H1 (cell line): ENCODE measurements at regions not wholly inside any gene's neighbourhood (a gene's known extent, or its start where the extent isn't known, plus 50 kb on each side); places are given as distances from the start of the nearest gene placed in this dataset.

ENCODE experiments used
- CTCF ChIA-PET: fragments of 300-600 bp; sonication (Branson Sonifier 250); formaldehyde crosslinking; loops from one replicate; lab custom pipeline; 2021; ENCODE audit not compliant: partially characterized antibody; lab: Charles Lee
- POLR2A ChIA-PET: fragments of 300-600 bp; sonication (Branson Sonifier 250); formaldehyde crosslinking; loops from one replicate; lab custom pipeline; 2021; ENCODE audit warnings: inconsistent platforms; ENCODE audit not compliant: partially characterized antibody; lab: Charles Lee
- DNase-seq, 2 experiments: peaks; one replicate each; pipeline versions ENCODE4 v3.0.0 to v3.0.0-alpha.2; 2010 to 2022; ENCODE audit warnings: low spot score in 2 of 2, low read depth in 1 of 2, mixed read lengths in 1 of 2
- FAIRE-seq: peaks from 2 replicates; lab custom pipeline; 2011; peaks lifted over from hg19 to GRCh38; lab: Jason Lieb, UNC
- H2AFZ ChIP-seq: 2 replicates; pipeline ENCODE4 v1.8.1; 2012; ENCODE audit warnings: low read length, inconsistent platforms
- H2AK5ac ChIP-seq: 2 replicates; pipeline ENCODE4 v1.6.1; 2013; ENCODE audit warnings: low read depth, low read length
- H2BK120ac ChIP-seq: replicated peaks from 2 replicates; pipeline ENCODE3; 2013; ENCODE audit warnings: low read depth, low read length, inconsistent platforms
- H2BK12ac ChIP-seq: 2 replicates; pipeline ENCODE4 v1.6.1; 2013; ENCODE audit warnings: low read depth, low read length
- H2BK15ac ChIP-seq: 2 replicates; pipeline ENCODE4 v1.6.1; 2013; ENCODE audit warnings: low read length
- H2BK20ac ChIP-seq: 2 replicates; pipeline ENCODE4 v1.6.1; 2013; ENCODE audit warnings: low read length
- H2BK5ac ChIP-seq: 2 replicates; pipeline ENCODE4 v1.6.1; 2013; ENCODE audit warnings: low read depth, low read length
- H3K14ac ChIP-seq: 2 replicates; pipeline ENCODE4 v1.6.1; 2013; ENCODE audit warnings: inconsistent platforms; ENCODE audit not compliant: insufficient read length
- H3K18ac ChIP-seq: 2 replicates; pipeline ENCODE4 v1.6.1; 2013; ENCODE audit warnings: low read length; ENCODE audit errors: extremely low read depth
- H3K23ac ChIP-seq: 2 replicates; pipeline ENCODE4 v1.6.1; 2013; ENCODE audit warnings: inconsistent platforms; ENCODE audit not compliant: insufficient read length
- H3K23me2 ChIP-seq: 2 replicates; pipeline ENCODE4 v1.6.1; 2013; ENCODE audit warnings: low read depth, low read length
- H3K27ac ChIP-seq: 2 replicates; pipeline ENCODE4 v1.6.1; 2011; ENCODE audit warnings: low read depth, low read length, inconsistent platforms
- H3K27me3 ChIP-seq, 4 experiments: replicated peaks in 1 of 4; 1 replicate in 1 of 4; 2 replicates in 3 of 4; pipeline versions ENCODE4 v1.6.1 to v1.8.1; 2011 to 2013; ENCODE audit warnings: low read length in 3 of 4, mild to moderate bottlenecking in 3 of 4, inconsistent platforms in 2 of 4, mixed read lengths in 2 of 4, moderate library complexity in 1 of 4; ENCODE audit not compliant: control insufficient read depth in 3 of 4, insufficient read depth in 3 of 4; ENCODE audit errors: extremely low read depth in 1 of 4
- H3K36me3 ChIP-seq, 4 experiments: 2 replicates each; pipeline versions ENCODE4 v1.6.1 to v1.8.1; 2011 to 2013; ENCODE audit warnings: mild to moderate bottlenecking in 4 of 4, low read length in 3 of 4, moderate library complexity in 2 of 4, control low read depth in 1 of 4, inconsistent platforms in 1 of 4; ENCODE audit not compliant: insufficient read depth in 4 of 4, control insufficient read depth in 2 of 4
- H3K4ac ChIP-seq: replicated peaks from 2 replicates; pipeline ENCODE3; 2013; ENCODE audit warnings: low read length, low read depth, mixed read lengths, inconsistent platforms; ENCODE audit not compliant: insufficient read length
- H3K4me1 ChIP-seq, 4 experiments: replicated peaks in 1 of 4; 1 replicate in 1 of 4; 2 replicates in 3 of 4; pipeline versions ENCODE4 v1.6.1 to v1.8.1; 2011 to 2013; ENCODE audit warnings: low read length in 3 of 4, inconsistent platforms in 2 of 4, mixed read lengths in 1 of 4; ENCODE audit not compliant: insufficient read depth in 4 of 4, control insufficient read depth in 3 of 4
- H3K4me2 ChIP-seq, 2 experiments: 2 replicates each; pipeline versions ENCODE4 v1.6.1 to v1.8.1; 2011 to 2013; ENCODE audit warnings: low read depth in 2 of 2, low read length in 2 of 2, control low read depth in 1 of 2, inconsistent platforms in 1 of 2, mild to moderate bottlenecking in 1 of 2; ENCODE audit not compliant: insufficient read depth in 1 of 2
- H3K4me3 ChIP-seq, 4 experiments: fragments of 200-600, 300-600 bp in 1 of 4; sonication (generic), shearing (Covaris generic), sonication (Bioruptor Twin) in 1 of 4; 2 replicates each; pipeline versions ENCODE4 v1.5.1 to v1.8.1; 2011 to 2016; ENCODE audit warnings: low read length in 4 of 4, low read depth in 3 of 4, control low read depth in 2 of 4, inconsistent platforms in 2 of 4, mild to moderate bottlenecking in 2 of 4, mixed read lengths in 1 of 4, moderate library complexity in 1 of 4; ENCODE audit not compliant: insufficient read depth in 2 of 4; ENCODE audit errors: extremely low read depth in 1 of 4
- H3K56ac ChIP-seq: replicated peaks from 2 replicates; pipeline ENCODE3; 2013; ENCODE audit warnings: low read depth, mild to moderate bottlenecking, mixed read lengths, low read length, inconsistent platforms; ENCODE audit not compliant: insufficient read length
- H3K79me1 ChIP-seq: 2 replicates; pipeline ENCODE4 v1.6.1; 2013; ENCODE audit warnings: low read depth, low read length, control low read depth
- H3K79me2 ChIP-seq, 2 experiments: 2 replicates each; pipeline versions ENCODE4 v1.6.1 to v1.8.1; 2012 to 2013; ENCODE audit warnings: low read length in 2 of 2, mild to moderate bottlenecking in 2 of 2, inconsistent platforms in 1 of 2; ENCODE audit not compliant: insufficient read depth in 2 of 2, control insufficient read depth in 1 of 2
- H3K9ac ChIP-seq, 4 experiments: replicated peaks in 1 of 4; 1 replicate in 1 of 4; 2 replicates in 3 of 4; pipeline versions ENCODE4 v1.6.1 to v1.8.1; 2011 to 2013; ENCODE audit warnings: low read depth in 3 of 4, low read length in 3 of 4, control low read depth in 2 of 4, mild to moderate bottlenecking in 2 of 4, moderate library complexity in 2 of 4, inconsistent platforms in 1 of 4; ENCODE audit errors: extremely low read depth in 1 of 4
- H3K9me3 ChIP-seq, 2 experiments: 2 replicates each; pipeline versions ENCODE4 v1.6.1 to v1.8.1; 2012 to 2013; ENCODE audit warnings: mild to moderate bottlenecking in 2 of 2, moderate library complexity in 2 of 2, control low read depth in 1 of 2, inconsistent platforms in 1 of 2, low read depth in 1 of 2, low read length in 1 of 2, mixed read lengths in 1 of 2; ENCODE audit not compliant: insufficient read depth in 2 of 2
- H4K20me1 ChIP-seq, 2 experiments: replicated peaks in 1 of 2; 2 replicates each; pipeline versions ENCODE3 to v1.8.1; 2011 to 2013; ENCODE audit warnings: inconsistent platforms in 2 of 2, low read length in 2 of 2, mild to moderate bottlenecking in 1 of 2; ENCODE audit not compliant: insufficient read depth in 2 of 2, control insufficient read depth in 1 of 2
- H4K5ac ChIP-seq: 2 replicates; pipeline ENCODE4 v1.6.1; 2013; ENCODE audit warnings: low read length, low read depth, mixed read lengths, inconsistent platforms; ENCODE audit not compliant: insufficient read length
- H4K8ac ChIP-seq: 2 replicates; pipeline ENCODE4 v1.8.0; 2013; ENCODE audit warnings: mild to moderate bottlenecking, moderate library complexity, low read length, inconsistent platforms; ENCODE audit not compliant: insufficient read depth; ENCODE audit errors: extremely low read depth
- H4K91ac ChIP-seq: replicated peaks from 2 replicates; pipeline ENCODE3; 2013; ENCODE audit warnings: low read length, mixed read lengths, inconsistent platforms; ENCODE audit not compliant: insufficient read length
- POLR2AphosphoS5 ChIP-seq: IDR thresholded peaks from 2 replicates; pipeline ENCODE4 v1.6.1; 2011; ENCODE audit warnings: low read depth, low read length
- WGBS, 2 experiments: shearing (Covaris generic) in 1 of 2; methylation state at CpG; one replicate each; pipeline versions ENCODE4 v1.1.6 to v1.1.7; 2013 to 2015; ENCODE audit warnings: low lambda C conversion rate in 2 of 2, mixed read lengths in 2 of 2, inconsistent platforms in 1 of 2, low coverage in 1 of 2, missing lambda C conversion rate in 1 of 2; ENCODE audit not compliant: insufficient replicate concordance in 2 of 2, insufficient coverage in 1 of 2, insufficient read length in 1 of 2; ENCODE audit errors: extremely low coverage in 1 of 2, missing lambda C conversion rate in 1 of 2; 5-methylcytosine and 5-hydroxymethylcytosine counted together

GRCh38 chr5:138660051-138660572, 84.9 kb upstream of the HSPA9 start:
- Histone ChIP-seq H2BK120ac (no peak overlapping the region), H3K9me3 (no peaks in the 10 kb centered on the region), H2BK15ac (no peak overlapping the region), H3K9ac (no peak overlapping the region), H3K27me3 (no peaks in the 10 kb centered on the region), H2AFZ (no peak overlapping the region), H3K27ac (no peak overlapping the region), H2BK20ac (no peak overlapping the region), H3K4ac (no peak overlapping the region), H2AK5ac (no peak overlapping the region), H4K8ac (no peak overlapping the region), H3K56ac (no peak overlapping the region), H3K4me1 (peaks cover 0 to 5% (median 2%) of the 10 kb centered on the region in 4 experiments; a peak in 3 of 7 replicates), H3K79me2 (no peaks in the 10 kb centered on the region), H3K18ac (no peak overlapping the region), H4K91ac (no peak overlapping the region), H2BK12ac (no peak overlapping the region), H3K79me1 (no peaks in the 10 kb centered on the region), H3K4me3 (no peak overlapping the region), H3K23me2 (no peaks in the 10 kb centered on the region; the same call in 1 of the 2 replicates), H2BK5ac (no peak overlapping the region), H3K14ac (no peak overlapping the region), H4K20me1 (no peaks in the 10 kb centered on the region), H3K4me2 (no peak overlapping the region), H4K5ac (no peak overlapping the region), H3K36me3 (no peaks in the 10 kb centered on the region), H3K23ac (no peak overlapping the region)
- DNase-seq (no peak), FAIRE-seq (no peak)
- ChIA-PET POLR2A (no interaction called here), CTCF (interaction anchor here (19.6 kb wide), 1 partner anchor 21 kb away, joined by 192 read pairs; no protein-coding TSS in a partner anchor)
- no peak for TF ChIP-seq POLR2AphosphoS5
- WGBS, 2 experiments: 86% methylated on average over 4 of the region's 4 CpGs; no CpG with 5 or more reads in 1 of the 2 experiments
